RCC 7860 (cell line): ENCODE measurements at regions not wholly inside any gene's neighbourhood (a gene's known extent, or its start where the extent isn't known, plus 50 kb on each side); places are given as distances from the start of the nearest gene placed in this dataset.

Source experiments
- DNase-seq: peaks from one replicate; pipeline ENCODE4 v3.0.0-alpha.2; 2015; ENCODE audit warnings: low spot score
- FAIRE-seq: peaks from 2 replicates; lab custom pipeline; 2012; peaks lifted over from hg19 to GRCh38; lab: Jason Lieb, UNC

GRCh38 chr6:15960740-15961634 is 167.9 kb upstream of the MYLIP start:
- DNase-seq: no peak
- no peak for FAIRE-seq

DNA sequence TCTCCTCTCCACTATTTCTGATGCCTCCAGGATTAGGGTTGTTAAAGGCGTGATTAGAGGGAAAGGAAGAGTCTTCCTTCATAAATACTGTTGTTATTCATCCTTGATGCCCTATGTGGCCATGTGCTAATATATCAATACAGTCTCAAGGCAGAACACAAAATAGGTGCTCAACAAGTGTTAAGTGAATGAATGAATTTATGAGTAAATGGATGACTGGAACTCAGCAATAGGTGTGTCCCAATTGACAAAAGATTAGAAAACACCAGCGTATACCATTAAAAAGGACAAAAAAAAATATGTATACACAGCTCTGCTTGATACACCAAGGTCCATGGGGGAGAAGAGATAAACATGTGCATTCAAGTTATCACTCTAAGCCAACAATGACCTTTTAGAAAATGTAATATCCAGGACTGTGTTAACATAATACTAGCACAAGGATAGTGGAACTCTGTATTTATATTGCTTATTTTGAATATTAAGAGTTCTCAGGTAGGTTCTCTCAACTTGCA is 171.2 kb upstream of the MYLIP start:
- FAIRE-seq: no peak
- DNase-seq: no peak

DNA sequence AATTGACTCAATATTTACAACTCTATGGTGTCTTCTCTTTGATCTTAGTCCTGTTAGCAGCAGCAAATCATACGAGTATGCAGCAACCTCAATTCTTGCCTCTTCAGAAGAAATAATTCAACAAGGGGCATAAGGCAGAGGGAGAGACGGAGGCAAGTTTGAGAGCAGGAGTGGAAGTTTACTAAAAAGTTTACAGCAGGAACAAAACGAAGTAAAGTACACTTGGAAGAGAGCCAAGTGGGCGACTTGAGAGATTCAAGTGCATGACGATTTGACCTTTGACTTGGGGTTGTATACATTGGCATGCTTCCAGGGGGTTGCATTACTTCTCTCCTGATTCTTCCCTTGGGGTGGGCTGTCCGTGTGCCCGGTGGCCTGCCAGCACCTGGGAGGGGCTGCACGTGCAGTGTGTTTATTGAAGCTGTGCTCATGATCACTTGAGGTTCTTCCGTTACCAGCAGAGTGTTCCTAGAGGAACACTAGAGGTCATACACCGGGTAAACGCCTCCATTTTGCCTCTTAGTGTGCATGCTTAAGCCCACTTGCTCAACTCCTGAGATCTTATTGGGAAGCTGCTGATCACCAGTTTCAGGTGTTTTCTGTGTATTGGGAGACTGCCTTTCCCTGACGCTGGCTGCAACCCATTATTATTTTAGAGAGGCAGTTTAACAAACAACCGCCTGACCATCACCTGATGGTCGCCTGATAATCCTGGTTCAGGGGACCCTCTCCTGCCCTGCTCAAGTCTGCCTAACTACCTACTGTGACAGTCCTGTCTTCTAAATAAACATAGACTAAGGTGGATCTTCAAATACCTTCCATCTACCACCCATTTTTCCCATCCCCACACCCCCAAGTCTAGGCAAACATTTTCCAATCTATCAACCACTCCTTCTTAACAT is 172.4 kb upstream of the MYLIP start:
- no peak for DNase-seq
- FAIRE-seq: no peak

GRCh38 chr6:15955484-15955883 is 173.4 kb upstream of the MYLIP start:
- FAIRE-seq (no peak), DNase-seq (no peak)

DNA sequence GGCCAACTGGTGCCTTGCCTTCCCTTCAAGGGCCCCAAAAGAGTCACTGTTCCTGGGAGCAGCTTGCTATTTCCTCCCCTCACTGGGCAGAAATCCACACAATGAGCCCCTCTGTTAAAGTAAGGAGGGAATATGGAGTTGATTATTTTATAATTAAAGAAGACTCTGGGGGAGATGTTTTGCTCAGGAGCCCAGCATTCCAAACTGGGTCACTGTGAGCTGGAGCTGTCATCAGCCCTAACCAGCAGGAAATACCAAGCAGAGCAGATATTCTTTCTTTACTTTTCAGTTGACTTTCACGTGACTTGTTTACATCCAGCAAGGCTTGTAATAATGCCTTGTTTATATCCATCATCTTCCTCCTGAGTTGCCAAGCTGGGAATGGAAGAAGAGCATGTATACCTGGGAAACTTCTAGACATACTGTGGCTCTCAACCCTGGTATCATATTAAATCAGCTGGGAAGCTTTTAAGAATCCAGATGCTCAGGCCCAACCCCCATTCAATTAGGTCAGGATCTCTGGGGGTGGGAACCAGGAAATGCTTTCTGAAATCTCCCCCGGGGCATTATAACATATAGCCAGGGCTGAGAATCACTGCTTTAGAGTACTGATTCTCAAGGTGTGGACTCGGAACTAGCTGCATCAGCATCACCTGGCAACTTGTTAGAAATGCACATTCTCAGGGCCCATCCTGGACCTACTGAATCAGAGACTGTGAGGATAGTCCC is 175.6 kb upstream of the MYLIP start:
- FAIRE-seq (no peak), DNase-seq (no peak)

- DNase-seq (no peak), FAIRE-seq (no peak)
Observed at GRCh38 chr6:15952231-15953151, 176.4 kb upstream of the MYLIP start.

DNA sequence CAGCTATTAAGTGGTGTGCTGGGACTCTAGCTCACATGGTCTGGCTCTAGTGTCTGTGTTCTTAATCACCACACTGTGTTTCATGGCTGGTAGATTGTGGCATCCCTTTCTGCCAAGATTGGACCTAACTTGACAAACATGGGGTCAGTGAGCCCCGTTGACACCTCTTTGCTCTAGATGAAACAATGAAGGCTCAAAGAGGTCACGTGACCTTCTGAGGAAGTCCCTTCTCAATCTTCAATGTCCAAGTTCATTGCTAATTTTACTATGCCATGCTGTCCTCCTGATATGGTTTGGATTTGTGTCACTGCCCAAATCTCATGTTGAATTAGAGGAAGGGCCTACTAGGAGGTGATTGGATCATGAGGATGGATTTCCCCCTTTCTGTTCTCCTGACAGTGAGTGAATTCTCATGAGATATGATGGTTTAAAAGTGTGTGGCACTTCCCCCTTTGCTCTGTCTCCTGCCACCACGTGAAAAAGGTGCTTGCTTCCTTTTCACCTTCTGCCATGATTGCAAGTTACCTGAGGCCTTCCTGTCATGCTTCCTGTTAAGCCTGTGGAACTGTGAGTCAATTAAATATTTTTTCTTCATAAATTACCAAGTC is 177.8 kb upstream of the MYLIP start:
- FAIRE-seq (no peak), DNase-seq (no peak)

DNA sequence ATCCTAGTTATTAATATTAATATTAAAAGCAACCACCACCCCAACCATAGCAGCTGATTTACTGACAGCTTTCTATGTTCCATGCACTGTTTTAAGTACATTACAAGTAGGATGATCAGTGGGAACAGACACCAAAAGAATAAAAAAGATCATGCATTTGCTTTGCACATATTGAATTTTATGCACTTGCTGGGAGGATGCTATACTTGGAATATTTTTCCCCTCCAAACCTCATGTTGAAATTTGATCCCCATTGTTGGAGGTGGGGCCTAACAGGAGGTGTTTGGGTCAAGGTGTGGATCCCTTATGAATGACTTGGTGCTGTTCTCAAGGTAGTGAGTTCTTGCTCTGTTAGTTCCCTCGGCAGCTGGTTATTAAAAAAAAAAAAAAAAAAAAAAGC is 178.9 kb upstream of the MYLIP start:
- DNase-seq (no peak), FAIRE-seq (no peak)

- FAIRE-seq (no peak), DNase-seq (no peak)
Observed at GRCh38 chr6:15948930-15949900, 179.7 kb upstream of the MYLIP start.

DNA sequence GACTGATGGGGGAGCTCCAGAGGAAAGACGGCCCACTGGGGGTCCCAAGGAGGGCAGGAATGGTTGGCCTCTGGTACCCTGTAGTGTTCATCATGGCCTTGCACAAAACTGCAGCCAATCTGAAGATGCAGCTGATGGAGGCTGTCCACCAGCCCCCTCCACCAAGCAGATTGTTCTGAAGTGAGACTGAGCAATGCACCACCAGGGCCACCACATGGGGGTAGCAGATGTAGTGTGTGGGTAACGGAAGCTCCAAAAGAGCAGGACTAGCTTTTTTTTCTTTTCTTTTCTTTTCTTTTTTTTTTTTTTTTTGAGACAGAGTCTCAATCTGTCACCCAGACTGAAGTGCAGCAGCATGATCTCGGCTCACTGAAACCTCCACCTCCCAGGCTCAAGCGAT is 181.0 kb upstream of the MYLIP start:
- FAIRE-seq (no peak), DNase-seq (no peak)

DNA sequence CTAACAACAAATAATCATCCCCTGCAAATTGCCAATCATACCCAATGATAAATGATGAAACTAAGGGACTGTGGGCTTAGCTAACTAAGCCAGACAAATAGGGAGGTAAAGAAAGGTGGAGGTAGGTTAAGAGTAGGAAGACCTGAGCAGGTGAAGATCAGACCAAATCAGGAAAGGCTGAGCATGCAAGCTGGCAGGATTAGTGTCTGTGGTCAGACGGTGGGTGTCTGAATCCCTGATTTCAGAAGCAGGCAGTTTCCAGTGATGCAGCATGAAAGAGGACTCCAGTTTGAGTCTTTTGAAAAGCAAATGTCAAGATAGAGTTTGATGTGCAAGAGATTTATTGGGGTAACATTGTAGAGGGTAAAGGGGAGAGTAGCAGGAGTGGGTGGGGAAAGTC is 181.4 kb upstream of the MYLIP start:
- DNase-seq (no peak), FAIRE-seq (no peak)

- no peak for FAIRE-seq
- no peak for DNase-seq
Observed at GRCh38 chr6:15946701-15947385, 182.0 kb upstream of the MYLIP start.

DNA sequence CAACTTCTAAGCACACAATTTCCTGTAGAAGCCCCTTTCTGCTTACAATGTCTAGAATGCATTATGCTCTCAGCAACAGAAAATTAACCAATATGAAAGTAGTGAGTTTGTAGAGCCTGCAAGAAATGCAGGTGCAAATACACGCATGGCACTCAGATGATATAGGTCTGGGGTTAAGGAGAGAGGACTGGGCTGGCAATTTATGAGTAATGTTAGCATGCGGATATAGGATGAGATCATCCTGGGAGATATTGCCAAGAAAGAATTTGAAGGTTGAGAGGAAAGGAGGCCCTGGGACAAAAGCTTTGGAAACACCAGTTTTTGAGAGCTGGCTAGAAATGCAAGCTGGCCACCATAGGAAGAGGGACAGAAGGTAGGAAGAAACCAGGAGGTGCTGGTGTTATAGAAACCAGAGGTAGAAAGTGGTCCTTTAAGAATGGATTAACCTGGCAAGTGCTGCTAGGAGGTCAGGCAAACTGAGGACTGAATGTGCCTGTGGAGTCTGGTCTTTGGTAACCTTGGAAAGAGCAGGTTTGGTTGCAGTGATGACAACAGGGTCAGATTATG is 183.2 kb upstream of the MYLIP start:
- FAIRE-seq (no peak), DNase-seq (peak; percentile 3)

- DNase-seq: no peak
- no peak for FAIRE-seq
Observed at GRCh38 chr6:15943423-15943822, 185.5 kb upstream of the MYLIP start.

DNA sequence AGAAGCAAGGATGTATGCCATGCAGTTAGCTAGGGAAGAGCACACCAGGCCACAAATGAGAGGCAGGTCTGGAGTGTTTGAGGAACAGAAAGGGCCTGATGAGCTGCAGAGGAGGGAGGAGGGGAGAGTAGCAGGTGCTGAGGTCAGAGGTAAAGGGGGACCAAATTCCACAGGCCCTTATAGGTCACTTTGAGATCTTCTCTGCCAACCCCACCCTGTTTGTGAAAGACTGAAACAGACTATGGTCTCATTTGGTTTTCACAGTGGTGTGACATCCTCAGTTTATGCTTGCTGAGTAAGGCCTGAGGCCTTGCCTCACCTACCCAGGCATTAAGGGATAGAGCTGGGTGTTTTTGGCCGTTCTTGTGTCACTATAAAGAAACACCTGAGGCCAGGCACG is 187.7 kb upstream of the MYLIP start:
- no peak for DNase-seq
- no peak for FAIRE-seq

GRCh38 chr6:15938107-15938506 is 190.8 kb upstream of the MYLIP start:
- DNase-seq (no peak), FAIRE-seq (no peak)

GRCh38 chr6:15937602-15938001 is 191.3 kb upstream of the MYLIP start:
- no peak for DNase-seq
- FAIRE-seq: no peak
